H1 (cell line): ENCODE measurements at regions not wholly inside any gene's neighbourhood (a gene's known extent, or its start where the extent isn't known, plus 50 kb on each side); places are given as distances from the start of the nearest gene placed in this dataset.

Experiments
- EZH2 ChIP-seq: fragments of 200-600 bp; sonication (generic); IDR thresholded peaks from 2 replicates; pipeline ENCODE4 v1.7.1; 2012; ENCODE audit warnings: low read depth, mild to moderate bottlenecking, moderate library complexity, low read length, inconsistent platforms; ENCODE audit not compliant: severe bottlenecking
- NANOG ChIP-seq: IDR thresholded peaks from 2 replicates; pipeline ENCODE4 v1.6.1; 2011; ENCODE audit warnings: low read length, low read depth, mild to moderate bottlenecking, inconsistent platforms; ENCODE audit not compliant: insufficient read depth, poor library complexity, severe bottlenecking
- POLR2A ChIP-seq, 2 experiments: IDR thresholded peaks; 1 replicate in 1 of 2; 2 replicates in 1 of 2; pipeline ENCODE4 v1.6.1; 2011; ENCODE audit warnings: low read depth in 2 of 2, low read length in 2 of 2, mild to moderate bottlenecking in 2 of 2; ENCODE audit errors: control extremely low read depth in 1 of 2
- RAD21 ChIP-seq, 2 experiments: IDR thresholded peaks in 1 of 2; conservative IDR thresholded peaks in 1 of 2; 2 replicates each; pipeline ENCODE4 v1.6.1; 2011; ENCODE audit warnings: low read depth in 2 of 2, low read length in 2 of 2, improper control_type of control experiment in 1 of 2, inconsistent platforms in 1 of 2, mild to moderate bottlenecking in 1 of 2, moderate library complexity in 1 of 2
- SIX5 ChIP-seq: IDR thresholded peaks from 2 replicates; pipeline ENCODE4 v1.6.1; 2011; ENCODE audit warnings: mild to moderate bottlenecking, low read depth, low read length
- SP1 ChIP-seq: IDR thresholded peaks from 2 replicates; pipeline ENCODE4 v1.6.1; 2011; ENCODE audit warnings: low read depth, low read length
- TF ChIP-seq, protein P1 (sequence below), 3 experiments: IDR thresholded peaks; 1 replicate in 2 of 3; 2 replicates in 1 of 3; pipeline versions ENCODE4 v1.5.1 to v1.6.1; 2011; ENCODE audit warnings: low read length in 3 of 3, mild to moderate bottlenecking in 3 of 3, inconsistent platforms in 2 of 3, low read depth in 1 of 3, moderate library complexity in 1 of 3; ENCODE audit not compliant: insufficient read depth in 1 of 3; ENCODE audit errors: control extremely low read depth in 1 of 3

DNA sequence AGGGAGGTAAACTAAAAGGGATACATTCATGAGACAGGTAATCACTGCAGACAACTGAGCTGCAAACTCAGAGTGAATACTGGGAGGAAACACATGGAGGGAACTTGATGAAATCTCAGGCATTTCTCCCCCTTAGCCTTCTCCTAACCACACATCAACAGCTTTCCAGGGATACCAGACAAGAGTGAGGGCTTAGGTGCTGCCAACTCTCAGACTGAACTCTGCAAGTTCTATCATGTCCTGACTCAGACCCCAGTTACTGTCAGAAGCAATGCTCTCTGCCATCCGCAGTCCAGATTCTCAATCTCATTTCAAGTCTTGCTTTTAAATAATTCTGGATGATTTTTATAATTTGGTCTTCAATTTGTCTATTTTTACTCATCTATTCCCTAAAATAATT lies 267.3 kb downstream of the LTN1 start:
- TF ChIP-seq RAD21 (IDR thresholded peaks at IDR 0.05 in 1 of 2, conservative IDR thresholded peaks at IDR 0.05 in 1 of 2; ENCODE audit: low read depth in 2 of 2, low read length in 2 of 2) = no peak
- TF ChIP-seq, protein P1, sequence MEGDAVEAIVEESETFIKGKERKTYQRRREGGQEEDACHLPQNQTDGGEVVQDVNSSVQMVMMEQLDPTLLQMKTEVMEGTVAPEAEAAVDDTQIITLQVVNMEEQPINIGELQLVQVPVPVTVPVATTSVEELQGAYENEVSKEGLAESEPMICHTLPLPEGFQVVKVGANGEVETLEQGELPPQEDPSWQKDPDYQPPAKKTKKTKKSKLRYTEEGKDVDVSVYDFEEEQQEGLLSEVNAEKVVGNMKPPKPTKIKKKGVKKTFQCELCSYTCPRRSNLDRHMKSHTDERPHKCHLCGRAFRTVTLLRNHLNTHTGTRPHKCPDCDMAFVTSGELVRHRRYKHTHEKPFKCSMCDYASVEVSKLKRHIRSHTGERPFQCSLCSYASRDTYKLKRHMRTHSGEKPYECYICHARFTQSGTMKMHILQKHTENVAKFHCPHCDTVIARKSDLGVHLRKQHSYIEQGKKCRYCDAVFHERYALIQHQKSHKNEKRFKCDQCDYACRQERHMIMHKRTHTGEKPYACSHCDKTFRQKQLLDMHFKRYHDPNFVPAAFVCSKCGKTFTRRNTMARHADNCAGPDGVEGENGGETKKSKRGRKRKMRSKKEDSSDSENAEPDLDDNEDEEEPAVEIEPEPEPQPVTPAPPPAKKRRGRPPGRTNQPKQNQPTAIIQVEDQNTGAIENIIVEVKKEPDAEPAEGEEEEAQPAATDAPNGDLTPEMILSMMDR (IDR thresholded peaks at IDR 0.05; ENCODE audit: control extremely low read depth in 1 of 3, insufficient read depth in 1 of 3, low read depth in 1 of 3, low read length in 3 of 3) = no peak
- no peak for TF ChIP-seq SIX5
- TF ChIP-seq SP1 = no peak
- TF ChIP-seq EZH2 = no peak
- TF ChIP-seq POLR2A (IDR thresholded peaks at IDR 0.05; ENCODE audit: control extremely low read depth in 1 of 2, low read depth in 2 of 2, low read length in 2 of 2) = no peak
- TF ChIP-seq NANOG = no peak
